ENCODE measurements at regions not wholly inside any gene's neighbourhood (a gene's known extent, or its start where the extent isn't known, plus 50 kb on each side); places are given as distances from the start of the nearest gene placed in this dataset.

- CTCF ChIA-PET, result interaction anchor here (1.8 kb wide), 1 partner anchor 22 kb away, joined by 4 read pairs; no protein-coding TSS in a partner anchor
- POLR2A ChIA-PET, result no interaction called here
- no peak for TF ChIP-seq CTCF (IDR thresholded peaks at IDR 0.05; ENCODE audit: control extremely low read depth, extremely low read depth, low read depth, missing control alignments)
- DNase-seq (ENCODE audit: extremely low spot score), result no peak
Measured at GRCh38 chr3:101063401-101063800, 70.2 kb upstream of the ABI3BP start.

GRCh38 chr3:101061312-101061711, 68.1 kb upstream of the ABI3BP start:
- ChIA-PET POLR2A (no interaction called here), CTCF (no interaction called here)
- DNase-seq (ENCODE audit: extremely low spot score), result no peak
- no peak for TF ChIP-seq CTCF (IDR thresholded peaks at IDR 0.05; ENCODE audit: control extremely low read depth, extremely low read depth, low read depth, missing control alignments)

- TF ChIP-seq CTCF (IDR thresholded peaks at IDR 0.05; ENCODE audit: control extremely low read depth, extremely low read depth, low read depth, missing control alignments), result no peak
- no peak for DNase-seq (ENCODE audit: extremely low spot score)
- ChIA-PET POLR2A (no interaction called here), CTCF (interaction anchor here (2.0 kb wide), 1 partner anchor 9 kb away, joined by 6 read pairs; no protein-coding TSS in a partner anchor)
Measured at GRCh38 chr3:101050866-101051265, 57.6 kb upstream of the ABI3BP start.

GRCh38 chr3:101050046-101050445, 56.8 kb upstream of the ABI3BP start:
- ChIA-PET CTCF (interaction anchor here (2.0 kb wide), 1 partner anchor 8 kb away, joined by 6 read pairs; no protein-coding TSS in a partner anchor), POLR2A (no interaction called here)
- no peak for DNase-seq (ENCODE audit: extremely low spot score)
- TF ChIP-seq CTCF (IDR thresholded peaks at IDR 0.05; ENCODE audit: control extremely low read depth, extremely low read depth, low read depth, missing control alignments), result no peak

GRCh38 chr3:101049532-101049931, 56.3 kb upstream of the ABI3BP start:
- ChIA-PET POLR2A (no interaction called here), CTCF (no interaction called here)
- no peak for DNase-seq (ENCODE audit: extremely low spot score)
- TF ChIP-seq CTCF (IDR thresholded peaks at IDR 0.05; ENCODE audit: control extremely low read depth, extremely low read depth, low read depth, missing control alignments), result no peak

GRCh38 chr3:101043687-101044078, 50.5 kb upstream of the ABI3BP start:
- ChIA-PET CTCF (no interaction called here), POLR2A (no interaction called here)
- no peak for DNase-seq (ENCODE audit: extremely low spot score)
- TF ChIP-seq CTCF (IDR thresholded peaks at IDR 0.05; ENCODE audit: control extremely low read depth, extremely low read depth, low read depth, missing control alignments), result no peak
